HG03439 (cell line): ENCODE measurements at regions not wholly inside any gene's neighbourhood (a gene's known extent, or its start where the extent isn't known, plus 50 kb on each side); places are given as distances from the start of the nearest gene placed in this dataset.

Experiments used
- ATAC-seq: cut with Tn5 transposase; IDR thresholded peaks from one replicate; pipeline ENCODE4 v1.9.1; 2021; ENCODE audit warnings: mild to moderate bottlenecking, moderate library complexity; ENCODE audit not compliant: unreplicated experiment

- peak; percentile 42 for ATAC-seq
Measured at GRCh38 chr6:25035512-25036435, 100.0 kb upstream of the RIPOR2 start.

GRCh38 chr6:25036461-25036860 lies 100.7 kb upstream of the RIPOR2 start:
- no peak for ATAC-seq

GRCh38 chr6:25038300-25038699 lies 102.5 kb upstream of the RIPOR2 start:
- no peak for ATAC-seq

- no peak for ATAC-seq
Measured at GRCh38 chr6:25038999-25039398, 103.2 kb upstream of the RIPOR2 start.

GRCh38 chr6:25041485-25042035 lies 105.8 kb upstream of the RIPOR2 start:
- ATAC-seq, result no peak

- ATAC-seq, result no peak
Measured at GRCh38 chr6:25042036-25042521, 106.3 kb upstream of the RIPOR2 start.

GRCh38 chr6:25042536-25042935 lies 106.8 kb upstream of the RIPOR2 start:
- no peak for ATAC-seq

GRCh38 chr6:25042984-25043725 lies 107.4 kb upstream of the RIPOR2 start:
- ATAC-seq, result no peak

GRCh38 chr6:25043892-25044291 lies 108.1 kb upstream of the RIPOR2 start:
- ATAC-seq, result no peak

GRCh38 chr6:25046942-25047341 lies 111.2 kb upstream of the RIPOR2 start:
- no peak for ATAC-seq

GRCh38 chr6:25050356-25050755 lies 114.6 kb upstream of the RIPOR2 start:
- ATAC-seq, result no peak

- no peak for ATAC-seq
Measured at GRCh38 chr6:25051083-25051482, 115.3 kb upstream of the RIPOR2 start.

- no peak for ATAC-seq
Measured at GRCh38 chr6:25052181-25052580, 116.4 kb upstream of the RIPOR2 start.

GRCh38 chr6:25053875-25054371 lies 118.2 kb upstream of the RIPOR2 start:
- peak; percentile 67 for ATAC-seq

- no peak for ATAC-seq
Measured at GRCh38 chr6:25054469-25054868, 118.7 kb upstream of the RIPOR2 start.

GRCh38 chr6:25056130-25056529 lies 120.4 kb upstream of the RIPOR2 start:
- peak; percentile 42 for ATAC-seq

- no peak for ATAC-seq
Measured at GRCh38 chr6:25057111-25057905, 121.5 kb upstream of the RIPOR2 start.

- no peak for ATAC-seq
Measured at GRCh38 chr6:25058441-25058840, 122.7 kb upstream of the RIPOR2 start.

GRCh38 chr6:25058941-25059340 lies 123.2 kb upstream of the RIPOR2 start:
- ATAC-seq, result no peak

GRCh38 chr6:25060522-25060921 lies 124.8 kb upstream of the RIPOR2 start:
- ATAC-seq, result no peak
